GM18867 (cell line): ENCODE measurements at regions not wholly inside any gene's neighbourhood (a gene's known extent, or its start where the extent isn't known, plus 50 kb on each side); places are given as distances from the start of the nearest gene placed in this dataset.
"Not testable (repeated sequence)": the region's sequence is repeated elsewhere in the genome, so short reads cannot be mapped to it uniquely, and the experiment has no call there.

ENCODE experiments used
- ATAC-seq: cut with Tn5 transposase; IDR thresholded peaks from one replicate; pipeline ENCODE4 v1.9.1; 2021; ENCODE audit warnings: mild to moderate bottlenecking, moderate library complexity; ENCODE audit not compliant: unreplicated experiment

DNA sequence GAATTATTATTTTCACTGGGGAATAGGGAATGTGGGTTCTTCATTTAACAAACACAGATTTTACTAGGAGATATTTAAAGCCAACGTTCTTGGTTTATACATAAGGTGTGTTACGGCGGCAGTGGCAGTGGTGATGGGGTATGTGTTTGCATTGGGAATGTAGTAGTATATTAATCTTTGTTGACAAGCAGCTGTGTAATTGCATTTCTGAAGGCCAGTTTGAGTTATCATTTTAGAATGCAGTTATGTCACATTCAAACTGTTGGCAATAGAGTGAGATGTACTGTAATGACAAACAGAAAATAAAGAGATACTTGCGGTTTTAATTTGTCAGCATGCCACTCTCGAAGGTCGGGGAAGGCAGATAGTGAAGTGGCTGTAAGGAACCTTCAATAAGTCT lies 628.6 kb upstream of the POM121L12 start:
- no peak for ATAC-seq

DNA sequence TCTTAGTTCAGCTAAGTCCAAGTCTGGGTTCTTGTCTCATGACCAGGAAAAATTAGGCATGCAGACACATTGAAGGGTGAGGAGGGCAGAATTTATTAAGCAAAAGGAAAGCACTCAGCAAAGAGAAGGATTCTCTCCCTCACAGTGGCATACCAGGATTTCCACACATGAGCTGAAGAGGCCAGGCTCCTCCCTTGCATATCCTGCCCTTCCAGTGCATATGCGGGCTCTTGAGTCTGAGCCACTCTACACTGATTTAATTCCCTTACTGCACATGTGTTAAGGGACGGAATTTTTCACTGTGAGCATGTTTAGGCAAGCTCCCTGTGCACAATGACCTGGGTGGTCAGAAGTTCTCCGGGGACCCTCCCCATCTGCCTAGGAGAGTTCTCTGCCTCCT lies 652.7 kb upstream of the POM121L12 start:
- no peak for ATAC-seq

DNA sequence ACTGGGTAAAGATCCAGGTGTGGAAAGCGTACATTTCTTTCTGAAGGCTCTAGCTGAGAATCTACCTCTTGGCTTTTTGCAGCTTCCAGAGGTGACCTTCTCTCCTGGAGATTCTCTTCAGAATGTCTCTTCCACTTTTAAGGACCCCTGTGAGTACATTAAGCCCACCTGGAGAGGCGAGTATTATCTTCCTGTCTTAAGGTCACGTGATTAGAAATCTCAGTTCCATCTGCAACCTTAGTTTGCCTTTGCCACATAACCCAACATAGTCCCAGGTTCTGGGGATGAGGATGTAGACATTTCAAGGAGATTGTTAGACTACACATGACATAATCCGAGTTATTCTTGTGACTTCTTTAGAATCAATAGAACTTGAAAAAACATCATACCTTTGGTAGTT lies 665.5 kb upstream of the POM121L12 start:
- no peak for ATAC-seq

DNA sequence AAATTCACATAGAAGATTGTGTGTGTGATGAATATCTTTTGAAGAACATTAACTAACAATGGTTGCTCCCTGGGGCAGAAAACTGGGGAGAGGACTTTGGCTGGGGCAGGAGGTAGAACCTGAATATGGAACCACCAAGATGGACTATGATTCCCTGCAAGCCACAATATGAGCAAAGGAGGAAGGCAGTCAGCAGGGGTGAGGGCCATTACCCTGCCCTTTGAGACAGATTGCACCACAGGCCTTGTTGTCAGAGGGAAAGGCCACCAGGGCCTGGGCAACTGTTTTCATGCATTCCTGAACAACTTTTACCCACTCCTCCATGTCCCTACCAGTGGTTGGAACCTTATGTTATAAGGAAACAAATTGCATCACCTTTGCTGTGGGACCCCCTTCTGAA lies 670.1 kb upstream of the POM121L12 start:
- ATAC-seq = no peak

DNA sequence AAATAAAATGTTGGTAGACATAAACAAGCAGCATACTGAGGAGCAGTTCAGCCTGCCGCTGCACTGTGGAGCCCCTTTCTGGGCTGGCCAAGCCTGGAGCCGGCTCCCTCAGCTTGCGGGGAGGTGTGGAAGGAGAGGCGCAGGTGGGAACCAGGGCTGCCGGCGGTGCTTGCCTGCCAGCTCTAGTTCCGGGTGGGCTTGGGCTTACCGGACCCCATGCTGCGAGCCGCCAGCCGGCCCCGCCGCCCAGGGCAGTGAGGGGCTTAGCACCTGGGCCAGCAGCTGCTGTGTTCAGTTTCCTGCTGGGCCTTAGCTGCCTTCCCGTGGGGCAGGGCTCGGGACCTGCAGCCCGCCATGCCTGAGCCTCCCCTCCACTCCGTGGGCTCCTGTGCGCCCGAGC lies 672.9 kb upstream of the POM121L12 start:
- no peak for ATAC-seq

DNA sequence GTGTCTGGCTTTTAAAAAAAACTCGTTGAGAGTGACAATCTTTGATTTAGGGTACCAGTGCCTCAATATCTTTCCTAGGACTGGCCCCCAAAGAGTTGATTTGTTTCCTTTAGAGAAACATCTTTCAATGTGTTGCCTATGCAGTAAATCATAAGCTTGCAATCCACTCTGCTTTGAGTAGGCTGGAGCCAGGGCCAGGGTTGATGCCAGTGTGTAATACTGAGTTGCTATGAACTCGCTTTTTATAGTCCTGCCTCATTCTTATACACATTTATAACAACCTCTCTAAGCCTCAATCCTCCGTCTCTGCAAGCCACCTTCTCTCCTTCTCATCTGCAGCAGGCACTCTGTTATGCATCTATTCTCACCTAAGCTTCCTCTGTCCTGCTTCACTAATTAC lies 674.9 kb upstream of the POM121L12 start:
- no peak for ATAC-seq

DNA sequence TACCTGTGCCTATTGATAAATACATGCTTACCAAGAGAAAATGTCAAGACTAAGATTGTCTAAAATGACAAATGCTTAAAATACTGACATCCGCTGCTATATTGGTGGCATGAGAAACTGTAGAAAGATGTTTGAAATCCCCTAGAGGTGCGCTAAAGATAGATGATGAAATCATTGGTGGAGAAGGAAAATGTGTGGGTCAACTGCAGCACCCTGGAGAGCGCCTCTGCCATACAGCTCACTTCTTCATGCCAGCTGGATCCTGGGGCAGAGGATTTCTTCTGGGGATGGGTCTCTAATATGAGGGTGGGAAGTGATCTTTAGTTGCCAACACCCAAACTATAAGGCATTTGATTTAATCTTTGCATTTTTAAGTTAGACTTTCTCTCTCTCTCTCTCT lies 680.4 kb upstream of the POM121L12 start:
- no peak for ATAC-seq

DNA sequence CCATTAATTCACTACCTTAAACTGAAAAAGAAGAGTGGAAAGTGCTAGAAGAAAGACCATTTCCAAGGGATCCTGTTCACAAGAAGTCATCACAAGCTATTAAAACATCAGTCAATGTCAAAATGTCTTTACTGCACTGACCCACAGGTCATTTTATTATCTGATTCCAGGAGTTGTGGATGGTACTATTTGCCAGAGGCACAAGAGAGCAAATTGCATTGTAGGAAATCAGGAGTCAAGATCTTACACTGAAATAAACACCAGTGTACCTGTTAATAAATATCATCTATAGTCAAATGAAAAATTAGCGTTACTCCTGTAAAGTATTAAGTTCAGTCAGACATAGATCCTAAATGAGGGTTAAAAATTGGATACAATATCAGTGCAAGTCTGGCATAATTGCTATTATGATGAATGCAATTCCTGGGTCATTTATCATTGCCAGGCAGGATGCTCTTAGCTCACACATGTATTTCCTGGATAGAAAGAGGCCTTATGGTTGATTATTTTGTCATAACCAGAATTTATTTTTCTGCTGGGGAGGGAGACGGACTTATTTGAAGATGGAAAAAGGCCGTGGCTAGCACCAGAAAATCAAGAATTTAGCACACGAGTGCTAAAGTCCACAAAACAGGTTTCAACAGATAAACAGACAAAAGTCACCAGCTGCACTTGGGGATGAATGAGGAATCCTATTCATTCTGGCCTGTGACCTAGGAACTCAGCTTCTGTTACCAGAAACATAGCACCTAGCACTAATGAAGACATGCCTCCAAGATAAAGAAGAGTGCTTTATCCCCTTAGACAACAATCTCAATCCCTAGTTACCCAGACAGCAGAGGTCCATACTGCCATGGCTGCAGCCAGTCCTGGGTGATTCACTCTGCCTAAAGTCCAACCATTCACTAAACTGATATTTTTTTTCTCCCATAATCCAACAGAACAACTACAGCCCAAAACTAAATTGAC lies 683.1 kb upstream of the POM121L12 start:
- no peak for ATAC-seq

DNA sequence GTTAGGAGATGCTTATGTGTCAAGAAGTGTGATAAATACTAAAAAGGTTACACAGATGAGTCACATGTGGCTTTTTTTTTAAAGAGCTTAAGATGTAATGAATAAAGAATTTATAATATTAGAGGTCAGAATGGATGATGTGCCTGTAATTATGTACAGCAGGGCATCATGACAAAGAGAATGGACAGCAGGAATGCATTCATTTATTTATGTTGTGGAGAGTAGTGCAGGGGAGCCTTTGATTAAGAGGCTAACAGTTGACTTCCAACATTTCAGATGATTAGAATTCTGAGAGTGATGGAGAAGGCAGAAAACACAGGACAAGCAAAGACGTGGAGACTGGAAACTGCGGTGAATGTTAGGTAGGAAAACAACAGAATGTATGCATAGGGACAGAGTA lies 691.4 kb upstream of the POM121L12 start:
- no peak for ATAC-seq

DNA sequence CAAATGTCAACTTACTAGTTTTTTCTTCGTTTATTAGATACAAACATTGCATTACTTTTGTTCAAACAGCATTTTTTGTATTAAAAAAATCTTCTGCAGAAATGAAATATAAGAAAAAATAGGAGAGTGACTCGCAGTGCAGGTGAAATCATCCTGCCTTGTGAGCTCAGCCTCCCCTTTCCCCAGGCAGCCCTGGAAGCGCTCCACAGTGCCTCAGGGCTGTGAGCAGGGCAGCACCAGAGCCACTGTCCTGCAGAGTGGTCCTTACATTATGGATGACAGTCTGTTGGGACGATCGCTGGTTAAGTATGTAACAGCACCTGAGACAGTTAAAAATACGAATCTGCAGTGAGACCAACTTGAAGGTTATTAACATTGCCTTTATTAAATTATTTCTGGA lies 695.4 kb upstream of the POM121L12 start:
- no peak for ATAC-seq

DNA sequence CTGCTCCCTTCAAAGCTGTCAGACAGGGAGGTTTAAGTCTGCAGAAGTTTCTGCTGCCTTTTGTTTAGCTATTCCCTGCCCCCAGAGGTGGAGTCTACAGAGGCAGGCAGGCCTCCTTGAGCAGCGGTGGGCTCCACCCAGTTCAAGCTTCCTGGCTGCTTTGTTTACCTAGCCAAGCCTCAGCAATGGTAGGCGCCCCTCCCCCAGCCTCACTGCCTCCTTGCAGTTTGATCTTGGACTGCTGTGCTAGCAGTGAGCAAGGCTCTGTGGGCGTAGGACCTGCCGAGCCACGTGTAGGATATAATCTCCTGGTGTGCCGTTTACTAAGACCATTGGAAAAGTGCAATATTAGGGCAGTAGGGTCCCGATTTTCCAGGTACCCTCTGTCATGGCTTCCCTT lies 707.1 kb upstream of the POM121L12 start:
- not testable (repeated sequence) for ATAC-seq

DNA sequence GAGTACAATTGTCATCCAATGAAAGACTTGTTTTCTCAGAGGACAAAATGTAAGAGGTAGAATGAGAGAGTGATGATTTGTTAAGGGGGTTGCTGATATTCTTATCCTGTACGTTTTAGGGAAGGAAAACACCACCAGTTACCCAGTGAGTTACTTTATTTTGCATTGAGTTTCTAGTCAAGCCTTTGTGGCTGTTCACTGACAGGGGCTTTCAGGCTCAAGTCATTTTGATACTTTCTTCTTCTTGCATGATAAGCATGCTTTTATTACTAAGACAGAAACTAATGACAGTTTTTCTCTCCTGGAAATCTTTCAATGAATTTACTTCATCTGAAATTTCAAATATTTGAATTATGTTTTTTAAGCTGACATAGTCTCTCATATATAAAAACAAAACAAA lies 710.2 kb upstream of the POM121L12 start:
- ATAC-seq = no peak

DNA sequence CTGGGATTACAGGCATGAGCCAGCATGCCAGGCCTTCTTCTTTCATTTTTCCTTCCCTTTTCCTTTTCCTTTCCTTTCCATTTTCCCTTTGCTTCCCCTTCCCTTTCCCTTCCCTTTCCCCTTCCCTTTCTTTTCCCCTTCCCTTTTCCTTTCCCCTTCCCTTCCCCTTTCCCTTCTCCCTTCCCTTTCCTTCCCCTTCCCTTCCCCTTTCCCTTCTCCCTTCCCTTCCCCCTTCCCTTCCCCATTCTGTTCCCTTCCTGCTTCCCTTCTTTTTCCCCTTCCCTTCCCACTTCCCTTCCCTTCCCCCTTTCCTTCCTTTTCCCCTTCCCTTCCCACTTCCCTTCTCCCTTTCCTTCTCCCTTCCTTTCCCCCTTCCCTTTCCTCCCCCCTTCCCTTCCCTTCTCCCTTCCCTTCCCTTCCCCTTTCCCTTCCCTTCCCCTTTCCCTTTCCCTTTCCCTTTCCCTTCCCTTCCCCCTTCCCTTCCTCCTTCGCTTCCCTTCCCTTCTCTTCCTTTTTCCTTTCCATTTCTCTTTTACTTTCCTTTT lies 712.2 kb upstream of the POM121L12 start:
- no peak for ATAC-seq

DNA sequence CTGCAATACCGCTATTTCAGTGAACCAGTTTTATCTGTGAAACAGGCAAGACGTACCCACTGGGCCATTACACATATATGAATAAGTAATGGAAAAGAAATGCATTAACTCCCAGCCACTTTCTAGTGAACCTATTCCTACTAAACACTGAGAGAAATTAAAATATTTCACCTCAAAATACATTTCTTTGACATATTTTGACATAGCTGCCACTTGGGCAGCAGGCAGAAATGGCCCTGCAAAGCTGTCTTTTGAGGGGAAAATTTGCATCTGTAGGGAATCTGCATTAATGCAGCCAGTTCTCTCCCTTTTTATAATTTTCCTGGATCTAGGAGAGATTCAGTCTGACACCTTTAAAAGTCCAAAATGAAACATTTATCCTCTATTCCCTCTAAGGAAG lies 714.8 kb upstream of the POM121L12 start:
- ATAC-seq = no peak

DNA sequence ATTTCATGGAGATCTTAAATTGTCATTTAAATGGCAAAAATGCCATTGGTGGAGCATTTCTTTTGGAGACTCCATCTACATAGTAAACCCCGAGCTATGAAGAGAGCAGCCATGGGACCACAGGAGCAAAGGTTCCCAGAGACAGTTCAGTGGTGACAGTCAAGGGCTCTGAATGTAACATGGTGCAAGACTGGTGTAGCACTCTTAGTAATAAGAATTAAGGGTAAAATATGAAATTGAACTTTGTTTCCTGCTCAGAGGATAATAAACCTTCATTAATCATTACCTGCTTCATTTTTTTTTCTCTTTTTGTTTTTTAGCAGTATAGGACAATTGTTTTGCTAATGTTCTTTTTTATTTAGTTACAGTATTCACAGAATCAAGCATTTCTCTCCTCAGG lies 717.5 kb upstream of the POM121L12 start:
- ATAC-seq = no peak

DNA sequence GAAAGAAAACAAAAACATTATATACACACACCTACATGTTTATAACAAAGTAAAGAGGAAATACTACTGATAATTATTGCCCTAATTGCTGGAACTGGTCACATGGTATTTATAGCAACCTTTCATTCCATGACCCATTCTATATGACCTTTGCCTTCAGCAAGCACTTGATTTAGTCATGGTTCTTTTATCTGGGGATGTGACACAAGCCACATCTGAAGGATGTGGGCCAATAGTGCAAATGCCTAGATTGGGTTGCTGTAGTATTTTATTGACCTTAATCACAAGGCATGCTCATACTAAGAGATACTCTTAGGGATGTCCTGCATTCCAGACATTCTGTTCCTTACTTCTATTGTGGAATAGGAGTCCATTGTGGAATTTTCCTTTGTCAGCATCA lies 723.5 kb upstream of the POM121L12 start:
- ATAC-seq = no peak

DNA sequence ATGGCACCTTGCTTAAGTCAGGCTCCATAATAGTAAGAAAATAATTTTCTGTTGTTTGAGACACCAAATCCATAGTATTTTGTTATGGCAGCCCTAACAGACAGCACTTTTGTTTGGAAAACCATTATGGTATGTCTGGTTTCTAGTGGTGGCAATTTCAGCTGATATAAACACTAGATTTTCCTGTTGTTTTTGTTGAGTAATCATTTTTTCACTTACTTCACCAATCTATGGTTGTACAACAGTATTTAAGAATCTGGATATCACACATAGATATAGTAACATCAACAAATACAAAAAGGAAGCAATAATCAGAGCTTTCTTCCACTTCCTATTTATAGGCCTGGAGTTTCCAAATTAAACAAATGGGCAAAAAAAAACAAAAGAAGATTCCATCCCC lies 725.8 kb upstream of the POM121L12 start:
- ATAC-seq = no peak

DNA sequence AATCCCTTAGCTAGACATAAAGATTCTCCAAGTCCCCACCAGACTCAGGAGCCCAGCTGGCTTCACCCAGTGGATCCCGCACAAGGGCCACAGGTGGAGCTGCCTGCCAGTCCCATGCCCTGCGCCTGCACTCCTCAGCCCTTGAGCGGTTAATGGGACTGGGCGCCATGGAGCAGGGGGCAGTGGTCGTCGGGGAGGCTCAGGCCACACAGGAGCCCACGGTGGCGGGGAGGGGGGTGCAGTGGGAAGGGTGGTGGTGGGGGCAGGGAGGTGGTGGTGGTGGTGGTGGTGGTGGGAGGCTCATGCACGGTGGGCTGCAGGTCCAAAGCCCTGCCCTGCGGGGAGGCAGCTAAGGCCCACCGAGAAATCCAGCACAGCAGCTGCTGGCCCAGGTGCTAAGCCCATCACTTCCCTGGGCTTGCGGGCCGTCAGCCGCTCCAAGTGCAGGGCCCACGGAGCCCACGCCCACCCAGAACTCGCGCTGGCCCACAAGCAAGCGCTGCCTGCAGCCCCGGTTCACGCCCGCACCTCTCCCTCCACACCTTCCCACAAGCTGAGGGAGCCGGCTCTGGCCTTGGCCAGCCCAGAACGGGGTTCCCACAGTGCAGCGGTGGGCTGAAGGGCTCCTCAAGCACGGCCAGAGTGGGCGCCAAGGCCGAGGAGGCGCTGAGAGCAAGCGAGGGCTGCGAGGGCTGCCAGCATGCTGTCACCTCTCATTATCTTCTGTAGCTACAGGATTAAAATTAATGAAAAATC lies 732.5 kb upstream of the POM121L12 start:
- no peak for ATAC-seq

DNA sequence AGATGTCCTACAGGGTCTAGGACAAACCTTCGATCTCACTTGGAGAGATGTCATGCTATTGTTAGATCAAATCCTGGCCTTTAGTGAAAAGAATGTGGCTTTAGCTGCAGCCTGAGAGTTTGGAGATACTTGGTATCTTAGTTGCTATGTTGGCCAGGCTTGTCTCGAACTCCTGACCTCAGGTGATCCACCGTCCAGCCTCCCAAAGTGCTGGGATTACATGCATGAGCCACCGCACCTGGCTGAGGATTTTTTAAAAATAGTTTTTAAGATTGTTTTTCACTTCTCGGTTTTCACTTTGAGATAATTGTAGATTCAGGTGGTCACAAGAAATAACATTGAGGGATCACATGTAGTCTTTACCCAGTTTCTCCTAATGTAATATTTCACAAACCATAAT lies 738.3 kb upstream of the POM121L12 start:
- ATAC-seq = no peak

DNA sequence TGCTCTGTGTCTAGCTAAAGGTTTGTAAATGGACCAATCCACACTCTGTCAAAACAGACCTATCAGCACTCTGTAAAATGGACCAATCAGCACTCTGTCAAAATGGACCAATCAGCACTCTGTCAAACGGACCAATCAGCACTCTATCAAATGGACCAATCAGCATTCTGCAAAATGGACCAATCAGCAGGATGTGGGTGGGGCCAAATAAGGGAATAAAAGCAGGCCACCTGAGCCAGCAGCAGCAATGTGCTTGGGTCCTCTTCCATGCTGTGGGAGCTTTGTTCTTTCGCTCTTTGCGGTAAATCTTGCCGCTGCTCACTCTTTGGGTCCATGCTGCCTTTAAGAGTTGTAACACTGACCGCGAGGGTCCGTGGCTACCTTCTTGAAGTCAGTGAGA lies 740.5 kb upstream of the POM121L12 start:
- ATAC-seq = no peak

DNA sequence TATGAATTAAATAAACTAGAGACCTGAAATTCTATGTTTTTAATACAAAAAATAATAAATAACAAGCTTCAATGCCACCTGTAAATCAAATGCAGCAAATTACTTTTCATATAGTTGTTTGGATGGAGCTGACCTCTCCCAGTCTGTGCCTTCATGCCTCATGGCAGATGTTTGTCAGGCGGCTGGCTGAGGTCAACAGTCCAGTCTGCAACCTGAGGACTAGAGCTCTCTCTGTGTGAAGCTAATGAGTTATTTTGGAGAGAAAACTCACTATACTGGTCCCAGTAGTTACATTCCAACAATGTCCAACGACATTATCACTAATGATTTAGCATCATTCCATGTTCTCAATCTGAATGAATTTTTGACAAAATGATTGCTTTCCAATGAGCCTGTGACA lies 746.2 kb upstream of the POM121L12 start:
- no peak for ATAC-seq

DNA sequence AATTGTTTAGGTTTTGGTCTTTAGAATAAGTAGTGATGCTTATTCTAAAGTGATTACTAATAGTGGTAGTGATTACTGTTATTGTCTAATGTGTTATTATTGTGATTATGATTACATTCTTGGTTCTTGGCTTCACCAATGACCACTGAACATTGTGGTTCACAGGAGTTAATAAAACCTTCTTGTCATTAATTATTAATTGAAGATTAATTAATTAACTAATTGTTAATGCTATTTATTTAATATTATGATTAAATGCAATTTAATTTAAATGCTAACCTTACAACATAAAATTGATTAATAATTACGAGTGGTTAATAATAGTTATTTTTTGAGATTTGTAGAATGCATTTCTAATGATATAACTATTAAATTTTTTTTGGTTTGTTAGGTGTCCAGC lies 747.7 kb upstream of the POM121L12 start:
- no peak for ATAC-seq
